IMR-90 (cell line): ENCODE measurements at regions not wholly inside any gene's neighbourhood (a gene's known extent, or its start where the extent isn't known, plus 50 kb on each side); places are given as distances from the start of the nearest gene placed in this dataset.

Experiments used
- ATAC-seq: fragments of 200-7000 bp; cut with Tn5 transposase; 2 replicates; pipeline ENCODE4 v1.9.1; 2020; ENCODE audit warnings: low read depth, mild to moderate bottlenecking, moderate library complexity
- BruUV-seq: library from RNA; stranded (reverse); fragments of 400-500 nt; replicated peaks from 2 replicates; lab custom pipeline; 2021; lab: Mats Ljungman, UMichigan
- CTCF ChIA-PET: fragments of 300-600 bp; formaldehyde crosslinking; extraction: SDS; loops from one replicate; lab custom pipeline; 2021; ENCODE audit warnings: antibody characterized with exemption; lab: Yijun Ruan, JAX
- POLR2A ChIA-PET: fragments of 300-600 bp; sonication (Branson Sonifier 250); formaldehyde crosslinking; loops from one replicate; lab custom pipeline; 2022; ENCODE audit warnings: antibody characterized with exemption; ENCODE audit not compliant: unreplicated experiment; lab: Charles Lee
- DNase-seq: peaks from one replicate; pipeline ENCODE4 v3.0.0; 2013
- H2AFZ ChIP-seq: replicated peaks from 2 replicates; pipeline ENCODE3; 2013; ENCODE audit warnings: low read length, mild to moderate bottlenecking; ENCODE audit not compliant: poor library complexity
- H2AK5ac ChIP-seq: 2 replicates; pipeline ENCODE4 v1.6.1; 2013; ENCODE audit warnings: low read depth, low read length, inconsistent platforms
- H2AK9ac ChIP-seq: replicated peaks from 2 replicates; pipeline ENCODE3; 2013; ENCODE audit warnings: mild to moderate bottlenecking, low read depth, low read length, moderate library complexity; ENCODE audit not compliant: poor library complexity
- H2BK120ac ChIP-seq: 2 replicates; pipeline ENCODE4 v1.6.1; 2013; ENCODE audit warnings: low read depth, low read length, inconsistent platforms
- H2BK15ac ChIP-seq: 3 replicates; pipeline ENCODE4 v1.6.1; 2013; ENCODE audit warnings: low read depth, low read length, inconsistent platforms
- H2BK20ac ChIP-seq: 2 replicates; pipeline ENCODE4 v1.6.1; 2013; ENCODE audit warnings: low read depth, mild to moderate bottlenecking, inconsistent platforms, low read length, moderate library complexity
- H2BK5ac ChIP-seq: 2 replicates; pipeline ENCODE4 v1.6.1; 2013; ENCODE audit warnings: mild to moderate bottlenecking, low read depth, low read length, inconsistent platforms; ENCODE audit not compliant: poor library complexity, severe bottlenecking
- H3K14ac ChIP-seq: replicated peaks from 2 replicates; pipeline ENCODE4 v1.6.1; 2013; ENCODE audit warnings: low read depth, low read length, inconsistent platforms
- H3K18ac ChIP-seq: 2 replicates; pipeline ENCODE4 v1.6.1; 2013; ENCODE audit warnings: low read depth, low read length, control low read depth
- H3K23ac ChIP-seq: 2 replicates; pipeline ENCODE4 v1.6.1; 2013; ENCODE audit warnings: low read depth, low read length, inconsistent platforms
- H3K27ac ChIP-seq: 2 replicates; pipeline ENCODE4 v1.5.1; 2013; ENCODE audit warnings: mild to moderate bottlenecking, control low read depth, low read length; ENCODE audit not compliant: insufficient read depth
- H3K27me3 ChIP-seq: 2 replicates; pipeline ENCODE4 v1.6.1; 2013; ENCODE audit warnings: low read length; ENCODE audit not compliant: control insufficient read depth, insufficient read depth
- H3K36me3 ChIP-seq: 2 replicates; pipeline ENCODE4 v1.6.1; 2013; ENCODE audit warnings: low read length, mixed read lengths; ENCODE audit not compliant: control insufficient read depth, insufficient read depth
- H3K4ac ChIP-seq: 2 replicates; pipeline ENCODE4 v1.6.1; 2013; ENCODE audit warnings: low read depth, low read length, inconsistent platforms
- H3K4me1 ChIP-seq: 2 replicates; pipeline ENCODE4 v1.6.1; 2013; ENCODE audit warnings: low read length, mixed read lengths; ENCODE audit not compliant: control insufficient read depth, insufficient read depth
- H3K4me2 ChIP-seq: 2 replicates; pipeline ENCODE4 v1.6.1; 2013; ENCODE audit warnings: low read depth, mild to moderate bottlenecking, control low read depth, low read length, moderate library complexity
- H3K4me3 ChIP-seq: 2 replicates; pipeline ENCODE4 v1.5.1; 2013; ENCODE audit warnings: low read depth, mild to moderate bottlenecking, control low read depth, low read length, moderate library complexity; ENCODE audit not compliant: insufficient read depth
- H3K56ac ChIP-seq: 2 replicates; pipeline ENCODE4 v1.6.1; 2013; ENCODE audit warnings: low read length, inconsistent platforms; ENCODE audit not compliant: insufficient read depth; ENCODE audit errors: extremely low read depth
- H3K79me1 ChIP-seq, 2 experiments: 2 replicates each; pipeline ENCODE4 v1.6.1; 2013; ENCODE audit warnings: low read length in 2 of 2, inconsistent platforms in 1 of 2, low read depth in 1 of 2
- H3K9ac ChIP-seq: 2 replicates; pipeline ENCODE4 v1.6.1; 2013; ENCODE audit warnings: low read depth, low read length, control low read depth
- H3K9me1 ChIP-seq: 2 replicates; pipeline ENCODE4 v1.6.1; 2013; ENCODE audit warnings: low read length, inconsistent platforms; ENCODE audit not compliant: insufficient read depth
- H3K9me3 ChIP-seq: 2 replicates; pipeline ENCODE4 v1.6.1; 2013; ENCODE audit warnings: low read length; ENCODE audit not compliant: control insufficient read depth, insufficient read depth
- H4K20me1 ChIP-seq: 2 replicates; pipeline ENCODE4 v1.6.1; 2013; ENCODE audit warnings: low read length, inconsistent platforms; ENCODE audit not compliant: insufficient read depth
- H4K5ac ChIP-seq: 2 replicates; pipeline ENCODE4 v1.6.1; 2013; ENCODE audit warnings: mild to moderate bottlenecking, low read depth, low read length, control low read depth
- H4K8ac ChIP-seq, 2 experiments: 2 replicates each; pipeline ENCODE4 v1.6.1; 2013; ENCODE audit warnings: low read depth in 2 of 2, low read length in 2 of 2, control low read depth in 1 of 2, inconsistent platforms in 1 of 2
- H4K91ac ChIP-seq: 2 replicates; pipeline ENCODE4 v1.6.1; 2013; ENCODE audit warnings: low read depth, low read length, inconsistent platforms; ENCODE audit not compliant: insufficient read depth
- BHLHE40 ChIP-seq: fragments of 150-350 bp; IDR thresholded peaks from 2 replicates; pipeline ENCODE4 v1.6.1; 2016; ENCODE audit warnings: mild to moderate bottlenecking, low read depth, low read length
- FOS ChIP-seq: fragments of 150-350 bp; IDR thresholded peaks from 2 replicates; pipeline ENCODE4 v1.6.1; 2016; ENCODE audit warnings: low read depth, low read length
- MAZ ChIP-seq: IDR thresholded peaks from 2 replicates; pipeline ENCODE4 v1.6.1; 2012; ENCODE audit warnings: low read depth, mild to moderate bottlenecking, low read length, improper control_type of control experiment, moderate library complexity, borderline replicate concordance
- NFE2L2 ChIP-seq: fragments of 150-350 bp; IDR thresholded peaks from 2 replicates; pipeline ENCODE4 v1.6.1; 2016; ENCODE audit warnings: low read depth, mild to moderate bottlenecking, low read length
- POLR2A ChIP-seq: IDR thresholded peaks from 2 replicates; pipeline ENCODE4 v1.6.1; 2012; ENCODE audit warnings: mild to moderate bottlenecking, low read depth, low read length
- RCOR1 ChIP-seq: IDR thresholded peaks from 2 replicates; pipeline ENCODE4 v1.6.1; 2012; ENCODE audit warnings: mild to moderate bottlenecking, low read length, improper control_type of control experiment; ENCODE audit not compliant: insufficient replicate concordance
- RFX5 ChIP-seq: IDR thresholded peaks from 2 replicates; pipeline ENCODE4 v1.8.0; 2012; ENCODE audit warnings: low read depth, mild to moderate bottlenecking, low read length, moderate library complexity
- USF2 ChIP-seq: fragments of 150-350 bp; IDR thresholded peaks from 2 replicates; pipeline ENCODE4 v1.6.1; 2017; ENCODE audit warnings: mild to moderate bottlenecking, antibody characterized with exemption, low read length, low read depth
- WGBS, 2 experiments: methylation state at CpG; one replicate each; pipeline versions ENCODE4 v1.1.5 to v1.1.7; 2013; ENCODE audit warnings: missing lambda C conversion rate in 2 of 2; ENCODE audit not compliant: insufficient read length in 1 of 2; ENCODE audit errors: extremely low coverage in 2 of 2; 5-methylcytosine and 5-hydroxymethylcytosine counted together
- dilution Hi-C: fragments of 300-500 bp; cut with HindIII; formaldehyde crosslinking; loops from one replicate; pipeline ENCODE4 v1.14.3; 2018; ENCODE audit warnings: low sequenced_read_pairs; ENCODE audit not compliant: unreplicated experiment
- in situ Hi-C: fragments of 300-500 bp; cut with MboI; formaldehyde crosslinking; loops from 3 replicates; pipeline ENCODE4 v1.14.3; 2019; ENCODE audit warnings: low sequenced_read_pairs, inconsistent platforms, mixed read lengths
- intact Hi-C: fragments of 100-400 bp; cut with micrococcal nuclease; formaldehyde crosslinking; loops from 2 replicates; pipeline ENCODE4 v1.10.0; 2022
- TF ChIP-seq, protein P1 (sequence below): fragments of 150-350 bp; IDR thresholded peaks from 2 replicates; pipeline ENCODE4 v1.6.1; 2016; ENCODE audit warnings: low read depth, mild to moderate bottlenecking, low read length, moderate library complexity, borderline replicate concordance
- TF ChIP-seq, protein P2 (sequence below): conservative IDR thresholded peaks from 2 replicates; pipeline ENCODE4 v1.5.1; 2012; ENCODE audit warnings: mild to moderate bottlenecking, low read depth, low read length, improper control_type of control experiment

- Histone ChIP-seq H3K14ac (peak overlapping the region; percentile 24), H3K36me3 (no peaks in the 10 kb centered on the region), H4K91ac (peak overlapping the region; percentile 82), H2AFZ (peak overlapping the region; percentile 71), H3K27ac (peak overlapping the region; percentile 38), H3K4me3 (no peak overlapping the region), H4K5ac (peak overlapping the region; percentile 42; the same call in 1 of the 2 replicates), H2BK20ac (peak overlapping the region; percentile 77), H2BK15ac (peak overlapping the region; percentile 84), H2BK120ac (peak overlapping the region; percentile 84), H2AK5ac (0 out of 2 replicates have a peak overlapping the region, but pooled peaks have one; percentile 15), H3K27me3 (no peaks in the 10 kb centered on the region), H3K56ac (peak overlapping the region; percentile 67), H3K18ac (peak overlapping the region; percentile 43; the same call in 1 of the 2 replicates), H2BK5ac (peak overlapping the region; percentile 68), H4K20me1 (no peaks in the 10 kb centered on the region), H3K79me1 (peaks cover 0 to 4% of the 10 kb centered on the region in 2 experiments; a peak in 2 of 4 replicates), H3K23ac (peak overlapping the region; percentile 55; the same call in 1 of the 2 replicates), H3K4me1 (peaks cover 15% of the 10 kb centered on the region), H4K8ac (peak overlapping the region; percentile 43 to 80), H3K4me2 (peak overlapping the region; percentile 55; the same call in 1 of the 2 replicates), H3K9me3 (no peaks in the 10 kb centered on the region), H3K9ac (no peak overlapping the region; the same call in 1 of the 2 replicates), H3K4ac (peak overlapping the region; percentile 77; the same call in 1 of the 2 replicates), H2AK9ac (no peak overlapping the region), H3K9me1 (peaks cover 11% of the 10 kb centered on the region)
- BruUV-seq = no TSS peak
- no peak for TF ChIP-seq BHLHE40
- TF ChIP-seq, protein P1, sequence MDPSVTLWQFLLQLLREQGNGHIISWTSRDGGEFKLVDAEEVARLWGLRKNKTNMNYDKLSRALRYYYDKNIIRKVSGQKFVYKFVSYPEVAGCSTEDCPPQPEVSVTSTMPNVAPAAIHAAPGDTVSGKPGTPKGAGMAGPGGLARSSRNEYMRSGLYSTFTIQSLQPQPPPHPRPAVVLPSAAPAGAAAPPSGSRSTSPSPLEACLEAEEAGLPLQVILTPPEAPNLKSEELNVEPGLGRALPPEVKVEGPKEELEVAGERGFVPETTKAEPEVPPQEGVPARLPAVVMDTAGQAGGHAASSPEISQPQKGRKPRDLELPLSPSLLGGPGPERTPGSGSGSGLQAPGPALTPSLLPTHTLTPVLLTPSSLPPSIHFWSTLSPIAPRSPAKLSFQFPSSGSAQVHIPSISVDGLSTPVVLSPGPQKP = no peak
- no peak for TF ChIP-seq NFE2L2
- TF ChIP-seq, protein P2, sequence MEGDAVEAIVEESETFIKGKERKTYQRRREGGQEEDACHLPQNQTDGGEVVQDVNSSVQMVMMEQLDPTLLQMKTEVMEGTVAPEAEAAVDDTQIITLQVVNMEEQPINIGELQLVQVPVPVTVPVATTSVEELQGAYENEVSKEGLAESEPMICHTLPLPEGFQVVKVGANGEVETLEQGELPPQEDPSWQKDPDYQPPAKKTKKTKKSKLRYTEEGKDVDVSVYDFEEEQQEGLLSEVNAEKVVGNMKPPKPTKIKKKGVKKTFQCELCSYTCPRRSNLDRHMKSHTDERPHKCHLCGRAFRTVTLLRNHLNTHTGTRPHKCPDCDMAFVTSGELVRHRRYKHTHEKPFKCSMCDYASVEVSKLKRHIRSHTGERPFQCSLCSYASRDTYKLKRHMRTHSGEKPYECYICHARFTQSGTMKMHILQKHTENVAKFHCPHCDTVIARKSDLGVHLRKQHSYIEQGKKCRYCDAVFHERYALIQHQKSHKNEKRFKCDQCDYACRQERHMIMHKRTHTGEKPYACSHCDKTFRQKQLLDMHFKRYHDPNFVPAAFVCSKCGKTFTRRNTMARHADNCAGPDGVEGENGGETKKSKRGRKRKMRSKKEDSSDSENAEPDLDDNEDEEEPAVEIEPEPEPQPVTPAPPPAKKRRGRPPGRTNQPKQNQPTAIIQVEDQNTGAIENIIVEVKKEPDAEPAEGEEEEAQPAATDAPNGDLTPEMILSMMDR = no peak
- TF ChIP-seq FOS = no peak
- no peak for TF ChIP-seq USF2
- TF ChIP-seq RCOR1 = no peak
- no peak for TF ChIP-seq MAZ
- TF ChIP-seq POLR2A = no peak
- no peak for TF ChIP-seq RFX5
- ChIA-PET CTCF (no interaction called here), POLR2A (no interaction called here)
- DNase-seq = peak; percentile 13
- in situ Hi-C loops (no loop called here), intact Hi-C loops (no loop called here), dilution Hi-C loops (no loop called here)
- ATAC-seq = peak; percentile 9; the same call in 1 of the 2 replicates
- 80% methylated on average over 4 of the region's 8 CpGs; no CpG with 5 or more reads in 1 of the 2 experiments for whole genome bisulfite sequencing, 2 experiments
These were observed 92.8 kb upstream of the MKLN1 start for GRCh38 chr7:131234719-131235488.
